ENCODE measurements at regions not wholly inside any gene's neighbourhood (a gene's known extent, or its start where the extent isn't known, plus 50 kb on each side); places are given as distances from the start of the nearest gene placed in this dataset.

GRCh38 chr17:34011599-34011998 lies 243.5 kb upstream of the CCL2 start (continued):
- TF ChIP-seq ZNF687 (CRISPR knock-in tag; IDR thresholded peaks at IDR 0.05), result no peak
- TF ChIP-seq ESRRA (CRISPR knock-in tag; IDR thresholded peaks at IDR 0.05; ENCODE audit: low read depth), result no peak
- TF ChIP-seq ZNF670 (CRISPR knock-in tag; IDR thresholded peaks at IDR 0.05; ENCODE audit: borderline replicate concordance), result no peak

GRCh38 chr17:34012709-34013375 lies 242.2 kb upstream of the CCL2 start:
- BruUV-seq (replicated peaks), result no TSS peak
- no peaks in the 10 kb centered on the region for H3K36me3 ChIP-seq (replicated peaks in 1 of 2; ENCODE audit: control insufficient read depth in 1 of 2, insufficient read depth in 2 of 2, low read length in 2 of 2)
- H2AFZ ChIP-seq (ENCODE audit: low read length), result no peak overlapping the region
- no peak overlapping the region for H3K9ac ChIP-seq (ENCODE audit: insufficient read depth, low read depth, low read length)
- no peak overlapping the region for H3K4me3 ChIP-seq (replicated peaks in 1 of 3; ENCODE audit: insufficient read depth in 1 of 3, low read depth in 2 of 3, low read length in 3 of 3)
- H3K27ac ChIP-seq (ENCODE audit: extremely low read length, insufficient read depth, low read length), result no peak overlapping the region
- no peak for FAIRE-seq
- H3K4me1 ChIP-seq (ENCODE audit: insufficient read depth, low read length), result no peaks in the 10 kb centered on the region
- H3K27me3 ChIP-seq (ENCODE audit: control insufficient read depth in 1 of 2, insufficient read depth in 2 of 2, low read length in 2 of 2), result no peaks in the 10 kb centered on the region
- peaks cover 7% of the 10 kb centered on the region; the same call in 1 of the 2 replicates for H3K9me3 ChIP-seq (ENCODE audit: low read length)
- TF ChIP-seq ZBED4 (CRISPR knock-in tag; IDR thresholded peaks at IDR 0.05; ENCODE audit: borderline replicate concordance) (no peak), BHLHE40 (IDR thresholded peaks at IDR 0.05; ENCODE audit: low read length) (no peak), RFX1 (IDR thresholded peaks at IDR 0.05) (peak; percentile 53; the same call in 1 of the 2 replicates), ZNF274 (CRISPR knock-in tag; IDR thresholded peaks at IDR 0.05) (no peak), ZNF563 (CRISPR knock-in tag; IDR thresholded peaks at IDR 0.05) (no peak)
- ATAC-seq, result no peak
- ChIA-PET POLR2A (no interaction called here), CTCF (ENCODE audit: low intra/inter-chr PET ratio, low total read pairs) (no interaction called here)
- intact Hi-C loops (cut with micrococcal nuclease; ENCODE audit: unreplicated experiment) (no loop called here), in situ Hi-C loops (cut with HindIII; ENCODE audit: extremely low pct_ligation_motif_present, low pct_unique_long_range_greater_than_20kb) (no loop called here)
- no peak for DNase-seq (ENCODE audit: low spot score)
- WGBS (ENCODE audit: low lambda C conversion rate), result 2% methylated on average over 5 of the region's 5 CpGs
- no peaks in the 10 kb centered on the region for H4K20me1 ChIP-seq (ENCODE audit: insufficient read depth, low read length)
- no peaks in the 10 kb centered on the region for H3K79me2 ChIP-seq (ENCODE audit: insufficient read depth, low read length)
- H3K4me2 ChIP-seq (ENCODE audit: low read depth, low read length), result no peak overlapping the region

All from HepG2 (cell line).